Neutrophil (primary cell): ENCODE measurements at regions not wholly inside any gene's neighbourhood (a gene's known extent, or its start where the extent isn't known, plus 50 kb on each side); places are given as distances from the start of the nearest gene placed in this dataset.

ENCODE experiments used
- H3K27ac ChIP-seq: fragments of 200-600 bp; sonication (generic); 2 replicates; pipeline ENCODE4 v1.5.1; 2016; ENCODE audit warnings: mild to moderate bottlenecking, moderate library complexity
- H3K27me3 ChIP-seq: fragments of 200-600 bp; sonication (generic); 2 replicates; pipeline ENCODE4 v1.6.0; 2016; ENCODE audit warnings: mild to moderate bottlenecking
- H3K36me3 ChIP-seq: fragments of 200-600 bp; sonication (generic); 2 replicates; pipeline ENCODE4 v1.5.1; 2017
- H3K4me1 ChIP-seq, 2 experiments: fragments of 200-600 bp in 1 of 2; sonication (generic) in 1 of 2; 1 replicate in 1 of 2; 2 replicates in 1 of 2; pipeline versions ENCODE4 v1.5.1 to v1.6.1; 2013 to 2016; ENCODE audit warnings: low read depth in 1 of 2, low read length in 1 of 2, mild to moderate bottlenecking in 1 of 2, moderate library complexity in 1 of 2; ENCODE audit not compliant: control insufficient read depth in 1 of 2, insufficient read depth in 1 of 2
- H3K4me3 ChIP-seq, 2 experiments: fragments of 200-600 bp in 1 of 2; sonication (generic) in 1 of 2; 1 replicate in 1 of 2; 2 replicates in 1 of 2; pipeline ENCODE4 v1.5.1; 2013 to 2016; ENCODE audit warnings: low read depth in 1 of 2, low read length in 1 of 2, mild to moderate bottlenecking in 1 of 2, moderate library complexity in 1 of 2
- H3K9me3 ChIP-seq: fragments of 200-600 bp; sonication (generic); 2 replicates; pipeline ENCODE4 v1.5.1; 2016
- TF ChIP-seq, protein P1 (sequence below): fragments of 200-600 bp; sonication (generic); IDR thresholded peaks from 2 replicates; pipeline ENCODE4 v1.5.1; 2016; ENCODE audit warnings: antibody characterized with exemption

DNA sequence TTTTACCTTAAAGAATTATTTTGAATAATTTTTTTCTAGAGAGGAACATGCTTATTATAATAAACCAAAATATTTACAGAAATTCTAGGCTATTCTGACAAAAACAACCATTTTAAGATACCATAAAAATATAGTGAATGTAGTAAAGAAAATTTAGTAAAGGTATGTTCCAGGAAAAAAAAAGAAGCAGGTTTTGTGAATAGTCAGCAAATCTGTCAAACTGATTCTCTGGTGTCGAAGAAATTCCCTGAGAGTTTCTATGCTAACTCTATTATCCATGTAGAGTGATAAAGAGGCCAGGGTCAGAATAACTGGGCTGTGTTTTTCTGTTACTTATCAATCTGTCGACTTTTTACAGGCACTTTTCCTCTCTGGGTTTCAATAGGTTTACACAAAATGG lies 459.2 kb downstream of the KIF4B start:
- Histone ChIP-seq H3K4me1 (no peaks in the 10 kb centered on the region), H3K9me3 (no peaks in the 10 kb centered on the region), H3K4me3 (no peak overlapping the region), H3K36me3 (no peaks in the 10 kb centered on the region), H3K27ac (no peak overlapping the region), H3K27me3 (no peaks in the 10 kb centered on the region)
- TF ChIP-seq, protein P1, sequence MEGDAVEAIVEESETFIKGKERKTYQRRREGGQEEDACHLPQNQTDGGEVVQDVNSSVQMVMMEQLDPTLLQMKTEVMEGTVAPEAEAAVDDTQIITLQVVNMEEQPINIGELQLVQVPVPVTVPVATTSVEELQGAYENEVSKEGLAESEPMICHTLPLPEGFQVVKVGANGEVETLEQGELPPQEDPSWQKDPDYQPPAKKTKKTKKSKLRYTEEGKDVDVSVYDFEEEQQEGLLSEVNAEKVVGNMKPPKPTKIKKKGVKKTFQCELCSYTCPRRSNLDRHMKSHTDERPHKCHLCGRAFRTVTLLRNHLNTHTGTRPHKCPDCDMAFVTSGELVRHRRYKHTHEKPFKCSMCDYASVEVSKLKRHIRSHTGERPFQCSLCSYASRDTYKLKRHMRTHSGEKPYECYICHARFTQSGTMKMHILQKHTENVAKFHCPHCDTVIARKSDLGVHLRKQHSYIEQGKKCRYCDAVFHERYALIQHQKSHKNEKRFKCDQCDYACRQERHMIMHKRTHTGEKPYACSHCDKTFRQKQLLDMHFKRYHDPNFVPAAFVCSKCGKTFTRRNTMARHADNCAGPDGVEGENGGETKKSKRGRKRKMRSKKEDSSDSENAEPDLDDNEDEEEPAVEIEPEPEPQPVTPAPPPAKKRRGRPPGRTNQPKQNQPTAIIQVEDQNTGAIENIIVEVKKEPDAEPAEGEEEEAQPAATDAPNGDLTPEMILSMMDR = no peak

DNA sequence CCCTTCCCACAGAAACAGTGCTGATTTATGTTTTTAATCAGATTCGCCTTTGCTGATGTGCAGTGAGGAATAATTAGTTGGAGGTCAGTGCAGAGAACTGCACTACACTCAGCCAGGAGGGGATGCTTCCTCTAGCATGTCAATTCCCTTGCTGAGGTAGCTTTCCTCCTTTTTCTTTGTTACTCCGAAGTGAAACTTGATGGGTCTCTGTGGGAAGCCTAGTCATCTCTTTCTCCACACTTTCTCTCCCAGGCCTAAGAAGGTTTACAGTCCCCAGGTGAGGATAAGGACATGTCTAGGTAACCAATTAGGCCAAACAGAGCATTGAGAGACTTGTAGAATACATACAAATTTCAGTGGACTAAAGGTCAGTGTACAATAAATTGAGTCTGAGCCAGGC lies 461.8 kb downstream of the KIF4B start:
- TF ChIP-seq, protein P1 = no peak
- Histone ChIP-seq H3K36me3 (no peaks in the 10 kb centered on the region), H3K4me3 (no peak overlapping the region), H3K4me1 (no peaks in the 10 kb centered on the region), H3K27ac (no peak overlapping the region), H3K9me3 (no peaks in the 10 kb centered on the region), H3K27me3 (no peaks in the 10 kb centered on the region)

DNA sequence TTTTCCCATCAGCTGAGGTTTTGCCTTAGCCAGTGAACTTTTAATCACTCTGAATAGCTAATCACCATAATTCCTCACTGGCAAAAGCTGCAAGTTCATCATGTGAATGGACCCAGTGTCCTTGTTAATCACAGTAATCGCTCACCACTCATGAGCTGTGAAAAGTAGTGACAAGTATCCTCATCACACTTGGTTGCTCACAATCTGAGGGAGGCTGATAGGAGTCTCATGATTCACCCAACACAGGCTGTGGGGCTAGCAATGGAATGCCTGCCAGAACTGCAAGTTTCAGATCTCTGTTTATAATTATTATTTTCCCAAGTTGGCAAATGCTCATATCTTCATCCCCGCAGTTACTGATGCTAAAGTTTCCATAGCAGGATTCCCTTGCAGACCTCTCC lies 467.2 kb downstream of the KIF4B start:
- Histone ChIP-seq H3K36me3 (no peaks in the 10 kb centered on the region), H3K4me1 (no peaks in the 10 kb centered on the region), H3K9me3 (no peaks in the 10 kb centered on the region), H3K27ac (no peak overlapping the region), H3K27me3 (no peaks in the 10 kb centered on the region), H3K4me3 (no peak overlapping the region)
- TF ChIP-seq, protein P1 = no peak

DNA sequence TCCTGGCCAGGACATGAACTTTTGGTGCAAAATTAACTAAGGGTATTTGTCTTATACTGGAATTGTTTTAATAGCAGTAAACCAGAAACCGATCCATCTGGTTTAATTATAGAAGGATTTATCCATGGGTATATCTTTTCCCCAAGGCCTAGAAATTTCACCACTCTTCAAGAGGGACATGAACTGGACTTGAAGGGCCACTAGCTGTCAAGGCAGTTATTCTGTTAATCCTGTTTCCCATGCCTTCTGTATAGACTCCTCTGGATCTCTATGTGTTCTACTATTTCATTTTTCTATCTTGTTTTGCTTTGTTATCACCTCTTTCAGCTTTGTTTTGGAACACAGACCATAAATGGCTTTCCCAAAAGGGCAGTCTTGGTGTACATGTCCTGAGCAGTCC lies 467.6 kb downstream of the KIF4B start:
- H3K4me1 ChIP-seq = no peaks in the 10 kb centered on the region
- H3K27me3 ChIP-seq = no peaks in the 10 kb centered on the region
- no peaks in the 10 kb centered on the region for H3K9me3 ChIP-seq
- TF ChIP-seq, protein P1 = no peak
- H3K27ac ChIP-seq = no peak overlapping the region
- no peak overlapping the region for H3K4me3 ChIP-seq
- no peaks in the 10 kb centered on the region for H3K36me3 ChIP-seq

DNA sequence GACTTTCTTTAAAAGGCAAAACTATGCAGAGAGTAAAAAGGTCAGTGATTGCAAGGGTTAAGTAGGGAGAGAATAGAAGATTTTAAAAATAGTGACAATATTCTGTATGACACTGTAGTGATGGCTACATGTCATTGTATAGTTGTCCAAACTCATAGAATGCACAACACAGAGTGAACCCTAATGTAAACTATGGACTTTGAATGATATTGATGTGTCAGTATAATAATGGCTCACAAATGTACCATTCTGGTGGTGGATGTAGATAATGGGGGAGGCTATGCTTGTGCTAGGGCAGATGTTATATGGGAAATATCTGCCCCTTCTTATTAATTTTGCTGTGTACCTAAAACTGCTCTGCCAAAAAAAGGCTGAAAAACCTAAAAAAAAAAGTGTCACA lies 468.9 kb downstream of the KIF4B start:
- Histone ChIP-seq H3K4me3 (no peak overlapping the region), H3K36me3 (no peaks in the 10 kb centered on the region), H3K27ac (no peak overlapping the region), H3K4me1 (no peaks in the 10 kb centered on the region), H3K27me3 (no peaks in the 10 kb centered on the region), H3K9me3 (no peaks in the 10 kb centered on the region)
- TF ChIP-seq, protein P1 = no peak

DNA sequence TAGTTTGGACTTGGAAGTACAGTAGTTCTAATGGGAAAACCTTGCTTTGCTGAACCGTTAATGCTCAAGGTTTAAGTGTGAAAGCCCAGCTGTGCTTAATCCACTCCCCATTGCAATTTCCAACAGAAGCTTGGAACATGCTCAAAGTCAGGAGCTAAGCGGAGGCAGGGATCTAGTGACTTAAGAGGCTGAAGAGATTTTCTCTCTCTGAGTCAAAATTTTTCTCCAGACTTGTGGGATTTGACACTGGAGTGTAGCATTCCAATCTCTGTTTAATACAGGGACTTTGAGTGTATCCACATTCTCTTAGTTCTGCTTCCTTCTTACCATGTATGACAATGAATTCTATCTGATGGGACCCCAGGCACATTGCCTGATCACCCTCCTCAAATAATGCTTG lies 471.8 kb downstream of the KIF4B start:
- Histone ChIP-seq H3K4me1 (no peaks in the 10 kb centered on the region), H3K27me3 (no peaks in the 10 kb centered on the region), H3K9me3 (no peaks in the 10 kb centered on the region), H3K27ac (no peak overlapping the region), H3K36me3 (no peaks in the 10 kb centered on the region), H3K4me3 (no peak overlapping the region)
- TF ChIP-seq, protein P1 = no peak
